GM20431 (cell line): ENCODE measurements at regions not wholly inside any gene's neighbourhood (a gene's known extent, or its start where the extent isn't known, plus 50 kb on each side); places are given as distances from the start of the nearest gene placed in this dataset.

Experiments
- in situ Hi-C: fragments of 300-500 bp; cut with MseI, MboI; formaldehyde crosslinking; loops from one replicate; pipeline ENCODE4 v1.15.0; 2020; ENCODE audit warnings: low sequenced_read_pairs; ENCODE audit not compliant: unreplicated experiment

- in situ Hi-C loops = no loop called here
These were observed 351.5 kb downstream of the TMA16 start for GRCh38 chr4:163846008-163846407.

DNA sequence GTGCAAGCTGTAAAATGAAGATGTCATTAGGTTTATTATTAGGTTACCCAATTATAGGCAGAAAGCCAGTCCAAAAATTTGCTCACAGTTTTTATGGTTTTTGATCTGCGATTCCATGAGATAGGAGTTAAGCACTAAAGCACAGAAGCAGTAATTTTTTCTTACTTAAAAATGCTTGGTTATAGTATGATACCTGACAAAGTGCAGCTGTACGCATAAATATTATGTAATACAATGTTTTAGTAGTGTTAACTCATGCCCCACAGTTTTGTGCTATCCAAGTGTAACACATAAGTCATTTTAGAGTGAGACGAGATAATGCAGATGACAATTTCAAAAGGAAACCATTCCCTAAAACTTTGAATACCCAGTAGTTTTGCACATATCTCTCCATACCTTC, 357.8 kb downstream of the TMA16 start:
- in situ Hi-C loops = no loop called here

DNA sequence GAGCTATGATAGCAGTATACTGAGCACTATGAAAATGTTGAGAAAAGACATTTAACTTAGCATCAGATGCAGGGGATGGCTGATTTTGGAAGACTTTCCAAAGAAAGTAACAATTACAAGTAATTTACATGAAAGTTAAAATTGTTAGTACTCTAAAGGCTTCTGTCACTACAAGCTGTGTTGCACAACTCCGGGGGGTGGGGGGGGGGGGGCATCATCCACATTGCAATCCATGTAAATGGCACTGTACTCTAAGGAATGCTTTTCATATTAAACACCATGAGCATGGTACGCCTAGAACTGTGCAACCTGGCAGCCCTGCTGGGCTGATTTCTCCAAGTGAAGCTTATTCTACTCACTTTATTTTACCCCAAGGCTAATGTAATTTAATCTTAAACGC, 363.4 kb downstream of the TMA16 start:
- in situ Hi-C loops = no loop called here

DNA sequence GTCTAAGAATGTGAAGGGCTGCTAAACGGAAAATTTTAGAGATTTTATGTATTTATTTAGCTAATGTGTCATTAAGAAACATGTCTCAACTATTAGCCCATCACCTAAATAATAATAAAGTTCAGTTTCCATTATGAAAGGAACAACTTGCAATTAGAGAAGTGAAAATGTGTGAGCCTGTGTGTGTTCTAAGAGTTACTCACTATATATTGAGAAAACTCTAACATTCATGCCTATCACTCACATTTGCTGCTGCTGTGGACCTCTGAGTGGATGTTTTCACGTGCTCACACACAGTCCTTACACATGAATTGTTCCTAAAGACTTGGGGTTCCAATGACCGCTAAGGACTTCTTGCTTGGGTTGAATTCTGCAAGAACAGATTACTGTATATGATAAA, 364.0 kb downstream of the TMA16 start:
- in situ Hi-C loops = no loop called here

GRCh38 chr4:163863082-163863481, 368.6 kb downstream of the TMA16 start:
- in situ Hi-C loops = no loop called here

- in situ Hi-C loops = no loop called here
These were observed 370.5 kb downstream of the TMA16 start for GRCh38 chr4:163865010-163865409.

DNA sequence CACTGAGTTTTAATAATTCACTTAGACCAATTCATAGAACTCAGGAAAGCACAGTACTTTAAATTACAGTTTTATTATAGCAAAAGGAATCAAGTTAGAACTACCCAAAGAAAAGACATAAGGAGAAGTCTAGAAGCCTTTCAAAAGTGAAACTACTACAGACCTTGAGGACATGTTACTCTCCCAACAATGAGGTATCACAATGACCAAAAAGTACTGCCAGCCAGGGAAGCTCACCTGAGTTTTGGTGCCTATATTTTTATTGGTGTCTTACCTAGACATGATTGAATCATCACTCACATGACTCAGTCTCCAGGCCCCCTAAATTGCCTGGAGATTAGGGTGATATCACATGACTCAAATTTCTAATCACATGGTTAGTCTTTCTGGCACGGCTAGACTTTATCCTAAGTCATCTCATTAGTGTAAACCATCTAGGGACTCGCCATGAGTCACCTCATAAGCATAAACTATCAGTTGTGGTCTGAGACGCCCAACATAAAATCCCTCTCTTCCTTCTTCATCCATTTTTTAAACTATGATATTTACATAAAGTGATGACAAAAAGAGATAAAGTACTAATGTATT, 372.3 kb downstream of the TMA16 start:
- in situ Hi-C loops = no loop called here

- in situ Hi-C loops = no loop called here
These were observed 374.0 kb downstream of the TMA16 start for GRCh38 chr4:163868445-163868844.

GRCh38 chr4:163871078-163871477, 376.6 kb downstream of the TMA16 start:
- in situ Hi-C loops = no loop called here

GRCh38 chr4:163875327-163875726, 380.8 kb downstream of the TMA16 start:
- in situ Hi-C loops = no loop called here

- in situ Hi-C loops = no loop called here
These were observed 384.0 kb downstream of the TMA16 start for GRCh38 chr4:163878336-163879121.

DNA sequence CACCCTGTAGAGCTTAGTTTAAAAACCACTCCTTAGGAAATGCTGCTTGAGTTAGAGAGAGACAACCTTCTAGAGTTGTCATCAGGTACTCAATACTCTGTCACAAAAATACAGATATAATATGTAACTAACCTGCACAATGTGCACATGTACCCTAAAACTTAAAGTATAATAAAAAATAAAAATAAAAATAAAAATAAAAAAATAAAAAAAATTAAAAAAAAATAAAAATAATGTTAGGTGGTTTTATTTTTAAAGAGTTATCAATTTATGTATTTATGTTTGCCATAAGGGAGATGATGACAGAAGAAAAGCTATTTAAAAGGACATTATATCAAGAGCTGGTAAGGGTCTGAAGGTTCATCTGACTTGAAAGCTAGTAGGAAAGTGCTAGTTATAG, 397.9 kb downstream of the TMA16 start:
- in situ Hi-C loops = no loop called here

DNA sequence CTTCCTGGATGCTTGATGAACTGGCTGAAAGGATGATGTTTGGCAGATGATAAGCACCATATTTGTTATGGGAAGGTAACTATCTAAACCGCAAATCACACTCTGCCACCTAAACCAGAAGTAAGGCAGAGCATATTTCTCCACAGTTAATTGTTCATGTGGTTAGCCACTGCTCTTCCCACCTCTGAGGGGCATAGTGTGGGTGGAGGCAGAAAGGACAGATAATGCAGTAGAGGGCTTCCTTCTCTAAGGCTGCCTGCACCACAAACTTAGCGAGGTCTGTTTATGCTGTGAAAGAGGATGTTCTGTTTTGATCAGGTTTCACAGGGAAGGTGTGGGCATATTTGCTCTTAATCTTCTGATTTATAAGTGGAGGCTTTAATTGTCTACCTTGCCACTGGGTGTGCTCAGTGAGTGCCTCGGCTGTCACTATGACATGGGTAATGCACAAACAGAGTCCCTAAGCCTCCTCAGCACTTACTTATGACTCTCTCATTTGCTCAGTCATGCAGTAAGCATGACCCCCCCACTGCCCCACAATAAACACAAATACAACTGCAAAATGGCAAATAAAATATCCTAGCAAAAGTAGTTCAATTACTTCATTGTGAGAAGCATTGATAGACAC, 401.0 kb downstream of the TMA16 start:
- in situ Hi-C loops = no loop called here

GRCh38 chr4:163901319-163901718, 406.8 kb downstream of the TMA16 start:
- in situ Hi-C loops = no loop called here

DNA sequence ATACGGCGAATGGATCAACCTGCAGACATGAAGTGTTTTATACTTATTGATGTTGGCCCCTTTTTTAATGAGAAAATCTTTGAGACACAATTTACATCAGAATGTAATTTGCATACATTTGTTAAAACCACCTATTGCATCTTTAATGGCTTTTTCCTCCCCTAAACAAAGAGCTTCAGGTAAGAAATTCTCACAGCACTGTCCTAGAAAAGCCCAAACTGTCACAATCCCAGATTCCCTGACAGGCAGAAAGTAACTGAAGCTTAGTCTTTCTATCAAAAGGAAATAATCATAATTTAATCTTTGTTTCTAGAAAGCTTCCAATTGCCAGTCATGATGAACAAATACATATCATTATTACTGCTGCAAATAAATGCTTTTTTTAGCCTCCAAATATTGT, 407.9 kb downstream of the TMA16 start:
- in situ Hi-C loops = no loop called here

DNA sequence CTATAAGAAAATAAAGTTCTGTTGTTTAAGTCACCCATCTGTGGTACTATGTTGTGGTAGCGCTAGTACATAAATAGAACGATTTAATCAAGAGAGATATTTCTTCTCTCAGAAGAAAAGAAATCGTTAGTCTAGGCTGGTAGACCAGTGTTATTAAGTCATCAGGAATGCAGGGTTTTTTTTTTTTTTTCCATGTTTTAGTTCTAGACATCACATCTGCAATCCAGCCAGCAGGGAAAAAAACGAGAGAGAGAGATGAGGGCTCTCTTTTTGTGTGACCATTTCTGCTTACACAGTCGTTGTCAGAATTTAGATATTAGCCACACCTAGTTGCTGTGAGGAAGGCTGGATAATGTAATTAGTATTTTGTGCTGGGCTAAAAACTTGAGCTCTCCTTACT, 417.4 kb downstream of the TMA16 start:
- in situ Hi-C loops = no loop called here

DNA sequence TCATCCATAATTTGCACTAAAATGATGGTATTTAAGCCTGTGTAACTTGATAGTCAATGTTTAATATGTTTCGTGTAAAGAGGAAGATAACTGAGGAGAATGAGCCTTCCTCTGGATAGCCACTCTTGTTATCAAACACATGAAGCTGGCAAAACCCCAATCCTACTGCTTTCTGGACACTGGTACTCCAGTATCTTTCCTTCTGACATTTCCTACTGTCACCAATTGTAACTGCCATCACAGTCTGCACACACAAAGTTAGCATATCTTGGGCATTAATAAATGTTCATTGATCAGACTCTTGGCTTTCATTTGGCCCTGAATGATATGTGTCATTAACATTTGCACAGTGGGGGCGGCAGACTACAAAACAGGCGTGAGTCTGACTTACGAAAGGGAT, 419.1 kb downstream of the TMA16 start:
- in situ Hi-C loops = no loop called here

GRCh38 chr4:163915896-163916295, 421.4 kb downstream of the TMA16 start:
- in situ Hi-C loops = no loop called here

DNA sequence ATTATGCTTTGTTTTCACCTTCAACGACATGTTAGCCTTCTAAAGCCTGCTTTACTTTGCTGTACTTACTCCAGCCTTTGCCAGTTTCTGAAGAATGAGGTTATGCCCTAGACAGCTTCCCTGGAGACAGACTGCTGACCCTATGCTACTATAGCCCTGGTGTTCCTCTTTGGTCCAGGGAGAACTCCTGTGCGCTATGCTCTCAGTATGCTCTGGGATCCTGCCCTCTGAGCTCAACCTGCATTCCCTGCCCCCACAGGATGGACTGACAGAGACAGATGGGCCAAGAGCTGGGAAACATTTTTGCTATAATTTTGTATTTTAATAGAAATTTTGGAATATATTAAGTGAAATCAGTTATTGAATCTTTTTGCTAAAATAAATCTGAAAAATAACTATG, 425.9 kb downstream of the TMA16 start:
- in situ Hi-C loops = no loop called here

DNA sequence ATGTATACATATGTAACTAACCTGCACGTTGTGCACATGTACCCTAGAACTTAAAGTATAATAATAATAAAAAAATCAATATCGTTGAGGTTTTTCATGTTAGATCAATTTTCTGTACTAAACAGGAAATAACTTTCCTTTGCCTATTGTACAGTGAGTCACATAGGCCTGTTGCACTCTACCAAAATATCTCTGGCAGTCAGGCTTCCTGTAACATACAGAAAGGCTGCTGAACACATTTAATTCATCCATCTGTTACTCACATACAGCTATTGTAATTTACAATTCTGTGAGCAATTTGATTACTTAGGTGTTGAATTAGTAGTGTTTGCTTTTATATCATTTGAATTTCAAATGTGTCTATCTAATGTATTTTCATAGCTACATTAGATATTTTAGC, 427.8 kb downstream of the TMA16 start:
- in situ Hi-C loops = no loop called here

- in situ Hi-C loops = no loop called here
These were observed 428.6 kb downstream of the TMA16 start for GRCh38 chr4:163923092-163923491.

GRCh38 chr4:163930086-163930485, 435.6 kb downstream of the TMA16 start:
- in situ Hi-C loops = no loop called here
